Gastroesophageal sphincter (tissue), 3 donors: ENCODE measurements at regions not wholly inside any gene's neighbourhood (a gene's known extent, or its start where the extent isn't known, plus 50 kb on each side); places are given as distances from the start of the nearest gene placed in this dataset.
"Not testable (repeated sequence)": the region's sequence is repeated elsewhere in the genome, so short reads cannot be mapped to it uniquely, and the experiment has no call there.

Experiments used
- EP300 ChIP-seq: sonication (generic); formaldehyde crosslinking; IDR thresholded peaks from one replicate; pipeline ENCODE4 v1.6.1; 2017; ENCODE audit warnings: antibody characterized with exemption, mild to moderate bottlenecking
- POLR2AphosphoS5 ChIP-seq: sonication (generic); formaldehyde crosslinking; IDR thresholded peaks from one replicate; pipeline ENCODE4 v1.6.1; 2017; ENCODE audit warnings: antibody characterized with exemption
- TF ChIP-seq, protein P1 (sequence below), 4 experiments: fragments of 200-600 bp in 2 of 4; fragments of 450-650 bp in 2 of 4; sonication (generic) in 1 of 4; IDR thresholded peaks; one replicate each; pipeline ENCODE4 v1.5.1; 2017 to 2019; ENCODE audit warnings: antibody characterized with exemption in 4 of 4, mild to moderate bottlenecking in 2 of 4, moderate library complexity in 2 of 4

DNA sequence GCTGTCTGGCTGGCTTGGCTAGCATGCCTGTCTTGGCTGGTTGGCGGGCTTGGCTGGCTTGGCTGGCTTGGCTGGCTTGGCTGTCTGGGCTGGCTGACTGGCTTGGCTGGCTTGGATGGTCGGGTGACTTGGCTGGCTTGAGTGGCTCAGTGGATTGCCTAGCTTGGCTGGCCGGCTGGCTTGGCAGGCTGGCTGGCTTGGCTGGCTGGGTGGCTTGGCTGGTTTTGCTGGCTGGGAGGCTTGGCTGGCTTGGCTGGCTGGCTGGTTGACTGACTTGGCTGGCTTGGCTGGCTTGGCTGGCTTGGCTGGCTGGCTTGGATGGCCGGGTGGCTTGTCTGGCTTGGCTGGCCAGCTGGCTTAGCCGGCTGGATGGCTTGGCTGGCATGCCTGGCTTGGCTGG lies 2828.4 kb downstream of the RPIA start:
- TF ChIP-seq, protein P1, sequence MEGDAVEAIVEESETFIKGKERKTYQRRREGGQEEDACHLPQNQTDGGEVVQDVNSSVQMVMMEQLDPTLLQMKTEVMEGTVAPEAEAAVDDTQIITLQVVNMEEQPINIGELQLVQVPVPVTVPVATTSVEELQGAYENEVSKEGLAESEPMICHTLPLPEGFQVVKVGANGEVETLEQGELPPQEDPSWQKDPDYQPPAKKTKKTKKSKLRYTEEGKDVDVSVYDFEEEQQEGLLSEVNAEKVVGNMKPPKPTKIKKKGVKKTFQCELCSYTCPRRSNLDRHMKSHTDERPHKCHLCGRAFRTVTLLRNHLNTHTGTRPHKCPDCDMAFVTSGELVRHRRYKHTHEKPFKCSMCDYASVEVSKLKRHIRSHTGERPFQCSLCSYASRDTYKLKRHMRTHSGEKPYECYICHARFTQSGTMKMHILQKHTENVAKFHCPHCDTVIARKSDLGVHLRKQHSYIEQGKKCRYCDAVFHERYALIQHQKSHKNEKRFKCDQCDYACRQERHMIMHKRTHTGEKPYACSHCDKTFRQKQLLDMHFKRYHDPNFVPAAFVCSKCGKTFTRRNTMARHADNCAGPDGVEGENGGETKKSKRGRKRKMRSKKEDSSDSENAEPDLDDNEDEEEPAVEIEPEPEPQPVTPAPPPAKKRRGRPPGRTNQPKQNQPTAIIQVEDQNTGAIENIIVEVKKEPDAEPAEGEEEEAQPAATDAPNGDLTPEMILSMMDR (IDR thresholded peaks at IDR 0.05), result not testable (repeated sequence)
- TF ChIP-seq POLR2AphosphoS5, EP300: not testable (repeated sequence)
